T-helper 17 cell (primary cell): ENCODE measurements at regions not wholly inside any gene's neighbourhood (a gene's known extent, or its start where the extent isn't known, plus 50 kb on each side); places are given as distances from the start of the nearest gene placed in this dataset.
"Not testable (repeated sequence)": the region's sequence is repeated elsewhere in the genome, so short reads cannot be mapped to it uniquely, and the experiment has no call there.

Experiments used
- ATAC-seq: fragments of 150-1000 bp; cut with Tn5 transposase; 2 replicates; pipeline ENCODE4 v1.10.0; 2021; ENCODE audit warnings: mild to moderate bottlenecking, moderate library complexity
- DNase-seq, 3 donors: peaks; one replicate each; pipeline versions ENCODE4 v3.0.0 to v3.0.0-alpha.2; 2020 to 2021
- H3K9me3 ChIP-seq: one replicate; pipeline ENCODE4 v1.7.0; 2013; ENCODE audit warnings: low read length, mild to moderate bottlenecking; ENCODE audit not compliant: control insufficient read depth, poor library complexity, severe bottlenecking
- H3K27ac Mint-ChIP-seq: one replicate; pipeline ENCODE4 v1.8.0; 2022; ENCODE audit warnings: mild to moderate bottlenecking, moderate library complexity, mixed read lengths
- H3K27me3 Mint-ChIP-seq: one replicate; pipeline ENCODE4 v1.8.0; 2022; ENCODE audit warnings: mixed read lengths
- H3K36me3 Mint-ChIP-seq: one replicate; pipeline ENCODE4 v1.8.0; 2022; ENCODE audit warnings: low read depth, mixed read lengths
- H3K4me1 Mint-ChIP-seq: one replicate; pipeline ENCODE4 v1.8.0; 2022; ENCODE audit warnings: mild to moderate bottlenecking, mixed read lengths
- H3K4me3 Mint-ChIP-seq: one replicate; pipeline ENCODE4 v1.8.0; 2022; ENCODE audit warnings: mild to moderate bottlenecking, moderate library complexity, mixed read lengths

DNA sequence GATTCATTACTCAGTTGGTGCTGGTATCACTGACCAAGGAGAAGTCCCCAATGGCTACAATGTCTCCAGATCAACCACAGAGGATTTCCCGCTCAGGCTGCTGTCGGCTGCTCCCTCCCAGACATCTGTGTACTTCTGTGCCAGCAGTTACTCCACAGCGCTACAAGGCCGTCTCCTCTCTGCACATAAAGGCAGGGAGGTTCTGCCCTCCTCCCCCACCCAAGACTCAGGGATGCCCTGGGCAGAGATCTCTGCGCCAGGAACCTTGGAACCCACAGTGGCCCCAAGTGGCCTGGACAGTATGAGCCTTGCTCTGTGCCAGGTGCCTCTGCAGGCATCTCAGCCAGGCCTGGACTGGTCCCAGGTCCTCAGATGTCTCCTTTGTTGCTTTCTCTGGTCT lies 193.4 kb upstream of the PRSS58 start:
- peaks cover 5% of the 10 kb centered on the region for H3K36me3 Mint-ChIP-seq
- peaks cover 20% of the 10 kb centered on the region for H3K4me1 Mint-ChIP-seq
- no peaks in the 10 kb centered on the region for H3K9me3 ChIP-seq
- H3K27ac Mint-ChIP-seq, result no peak overlapping the region
- no peak for DNase-seq
- H3K27me3 Mint-ChIP-seq, result peaks cover 4% of the 10 kb centered on the region
- no peak overlapping the region for H3K4me3 Mint-ChIP-seq
- ATAC-seq, result no peak

DNA sequence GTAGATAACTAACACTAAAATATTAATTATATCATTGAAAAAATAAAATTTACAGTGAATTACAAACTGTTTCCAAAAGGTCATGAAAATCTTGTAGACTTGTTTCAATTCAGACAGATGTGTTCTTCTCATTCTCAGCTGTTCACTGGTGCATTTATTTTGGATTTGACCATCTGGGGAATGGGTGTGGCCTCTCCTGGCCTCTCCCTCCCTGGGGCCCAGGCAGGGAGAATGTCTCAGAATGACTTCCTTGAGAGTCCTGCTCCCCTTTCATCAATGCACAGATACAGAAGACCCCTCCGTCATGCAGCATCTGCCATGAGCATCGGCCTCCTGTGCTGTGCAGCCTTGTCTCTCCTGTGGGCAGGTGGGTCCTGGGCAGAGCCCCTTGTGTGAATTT lies 192.8 kb upstream of the PRSS58 start:
- no peak overlapping the region for H3K4me3 Mint-ChIP-seq
- H3K36me3 Mint-ChIP-seq, result peaks cover 5% of the 10 kb centered on the region
- ATAC-seq (no peak), DNase-seq (no peak)
- H3K27ac Mint-ChIP-seq, result peak overlapping the region; percentile 61
- H3K27me3 Mint-ChIP-seq, result peaks cover 4% of the 10 kb centered on the region
- H3K4me1 Mint-ChIP-seq, result peaks cover 20% of the 10 kb centered on the region
- no peaks in the 10 kb centered on the region for H3K9me3 ChIP-seq

- Mint-ChIP-seq H3K36me3 (peaks cover 5% of the 10 kb centered on the region), H3K27me3 (peaks cover 4% of the 10 kb centered on the region), H3K27ac (peak overlapping the region; percentile 61), H3K4me3 (peak overlapping the region; percentile 25), H3K4me1 (peaks cover 20% of the 10 kb centered on the region)
- ATAC-seq, result no peak
- no peak for DNase-seq
- H3K9me3 ChIP-seq, result no peaks in the 10 kb centered on the region
Measured at GRCh38 chr7:142450206-142450605, 192.3 kb upstream of the PRSS58 start.

DNA sequence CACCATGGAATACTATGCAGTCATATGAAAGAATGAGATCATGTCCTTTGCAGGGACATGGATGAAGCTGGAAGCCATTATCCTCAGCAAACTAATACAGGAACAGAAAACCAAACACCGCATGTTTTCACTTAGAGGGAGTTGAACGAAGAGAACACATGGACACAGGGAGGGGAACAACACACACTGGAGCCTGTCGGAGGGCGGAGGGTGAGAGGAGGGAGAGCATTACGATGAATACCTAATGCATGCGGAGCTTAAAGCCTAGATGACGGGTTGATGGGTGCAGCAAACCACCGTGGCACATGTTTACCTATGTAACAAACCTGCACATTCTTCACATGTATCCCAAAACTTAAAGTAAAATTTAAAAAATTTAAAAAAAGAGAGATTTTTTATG lies 191.0 kb upstream of the PRSS58 start:
- not testable (repeated sequence) for DNase-seq, H3K9me3 ChIP-seq, ATAC-seq, H3K36me3 Mint-ChIP-seq, H3K27me3 Mint-ChIP-seq
- Mint-ChIP-seq H3K4me3 (peak overlapping the region; percentile 75), H3K27ac (peak overlapping the region; percentile 72), H3K4me1 (peaks cover 19% of the 10 kb centered on the region)

DNA sequence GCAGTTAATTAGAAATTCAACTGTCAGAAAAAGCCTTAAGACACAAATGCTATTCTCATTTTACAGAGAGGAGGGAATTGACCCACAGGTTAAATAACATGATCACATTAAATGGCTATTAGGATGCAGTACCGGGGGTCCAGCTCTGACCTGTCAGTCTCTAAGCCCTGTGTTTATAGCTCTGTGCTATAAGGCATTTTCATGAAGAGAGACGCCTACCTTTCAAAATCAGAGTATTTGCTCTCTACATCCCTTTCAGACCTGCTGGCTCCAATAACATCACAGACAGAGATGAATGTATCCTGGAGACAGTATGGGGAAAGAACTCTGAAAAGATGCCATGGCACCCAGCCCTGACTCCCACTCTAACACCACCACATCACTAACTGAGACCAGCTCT lies 189.9 kb upstream of the PRSS58 start:
- peak overlapping the region; percentile 72 for H3K27ac Mint-ChIP-seq
- no peaks in the 10 kb centered on the region for H3K9me3 ChIP-seq
- H3K4me1 Mint-ChIP-seq, result peaks cover 19% of the 10 kb centered on the region
- ATAC-seq, result no peak
- no peak for DNase-seq
- H3K27me3 Mint-ChIP-seq, result peaks cover 4% of the 10 kb centered on the region
- no peak overlapping the region for H3K4me3 Mint-ChIP-seq
- peaks cover 3% of the 10 kb centered on the region for H3K36me3 Mint-ChIP-seq

GRCh38 chr7:142445019-142445686 lies 187.3 kb upstream of the PRSS58 start:
- H3K4me1 Mint-ChIP-seq, result peaks cover 32% of the 10 kb centered on the region
- H3K36me3 Mint-ChIP-seq, result no peaks in the 10 kb centered on the region
- DNase-seq (peak in 2 of 3 donors; percentile 18 to 27), ATAC-seq (peak; percentile 61)
- peak overlapping the region; percentile 74 for H3K4me3 Mint-ChIP-seq
- no peaks in the 10 kb centered on the region for H3K9me3 ChIP-seq
- peak overlapping the region; percentile 37 for H3K27ac Mint-ChIP-seq
- peaks cover 4% of the 10 kb centered on the region for H3K27me3 Mint-ChIP-seq

DNA sequence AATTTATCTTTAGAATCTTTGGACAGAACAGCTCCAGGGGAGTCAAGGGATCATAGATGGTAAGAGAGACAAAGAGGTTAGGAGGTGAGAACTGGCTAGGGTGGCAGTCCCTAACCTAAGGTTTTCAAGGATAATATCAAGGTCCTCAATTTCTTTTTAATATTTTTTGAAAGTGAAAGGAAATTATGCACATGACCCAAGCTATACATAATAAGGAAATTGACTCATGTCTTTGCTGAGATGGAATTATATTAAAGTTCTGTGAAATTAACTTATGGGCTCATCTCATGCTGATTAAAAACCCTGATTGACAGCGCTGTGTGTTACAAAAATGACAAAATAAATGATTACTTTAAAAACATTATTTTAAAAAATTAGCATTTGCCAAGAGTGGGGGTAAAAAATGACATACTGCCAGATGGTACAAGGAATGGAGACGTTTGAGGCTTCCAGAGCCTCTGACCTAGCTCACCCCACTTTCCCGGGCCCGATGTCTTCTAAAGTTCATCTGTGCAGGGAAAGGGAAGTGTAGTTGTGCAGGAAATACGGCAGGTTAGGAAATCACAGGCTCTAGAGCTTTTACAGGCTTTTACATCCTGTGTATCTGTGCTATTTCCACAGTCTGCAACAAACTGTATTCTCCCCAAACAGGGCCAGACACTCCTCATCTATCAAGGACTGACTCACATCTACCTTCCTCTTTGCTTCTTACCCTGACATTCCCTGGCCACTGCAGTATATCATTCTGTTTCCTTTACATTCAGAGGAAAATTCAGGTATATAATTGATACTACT lies 185.6 kb upstream of the PRSS58 start:
- Mint-ChIP-seq H3K4me1 (peaks cover 43% of the 10 kb centered on the region), H3K4me3 (peak overlapping the region; percentile 80), H3K27ac (peak overlapping the region; percentile 24), H3K36me3 (no peaks in the 10 kb centered on the region), H3K27me3 (peaks cover under 1% of the 10 kb centered on the region)
- ATAC-seq (no peak), DNase-seq (no peak)
- H3K9me3 ChIP-seq, result no peaks in the 10 kb centered on the region

DNA sequence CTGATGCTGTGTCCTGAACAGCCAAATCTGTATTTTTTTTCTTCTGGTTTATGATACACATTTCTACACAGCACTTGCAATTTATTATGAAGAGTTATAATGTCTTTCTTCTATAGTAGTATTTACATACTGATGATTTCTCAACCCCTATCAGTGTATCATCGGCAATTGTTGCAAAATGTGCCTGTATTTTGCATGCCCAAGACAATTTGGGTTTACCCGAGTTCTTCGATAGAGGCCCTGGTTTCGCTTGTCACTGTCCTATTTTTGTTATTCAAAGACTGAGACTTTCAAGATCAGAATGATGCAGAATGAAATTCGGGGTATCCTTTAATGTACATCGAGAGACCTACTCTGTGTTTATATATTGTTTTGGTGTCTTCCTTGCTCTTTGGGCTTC lies 184.5 kb upstream of the PRSS58 start:
- Mint-ChIP-seq H3K4me3 (peak overlapping the region; percentile 80), H3K27me3 (no peaks in the 10 kb centered on the region), H3K4me1 (peaks cover 45% of the 10 kb centered on the region), H3K27ac (peak overlapping the region; percentile 24), H3K36me3 (no peaks in the 10 kb centered on the region)
- H3K9me3 ChIP-seq, result no peaks in the 10 kb centered on the region
- no peak for ATAC-seq
- DNase-seq, result no peak

- H3K27ac Mint-ChIP-seq, result peak overlapping the region; percentile 57
- no peaks in the 10 kb centered on the region for H3K36me3 Mint-ChIP-seq
- ATAC-seq (peak; percentile 76), DNase-seq (no peak)
- peaks cover 45% of the 10 kb centered on the region for H3K4me1 Mint-ChIP-seq
- no peaks in the 10 kb centered on the region for H3K27me3 Mint-ChIP-seq
- H3K9me3 ChIP-seq, result no peaks in the 10 kb centered on the region
- peak overlapping the region; percentile 70 for H3K4me3 Mint-ChIP-seq
Measured at GRCh38 chr7:142440906-142441411, 183.1 kb upstream of the PRSS58 start.

DNA sequence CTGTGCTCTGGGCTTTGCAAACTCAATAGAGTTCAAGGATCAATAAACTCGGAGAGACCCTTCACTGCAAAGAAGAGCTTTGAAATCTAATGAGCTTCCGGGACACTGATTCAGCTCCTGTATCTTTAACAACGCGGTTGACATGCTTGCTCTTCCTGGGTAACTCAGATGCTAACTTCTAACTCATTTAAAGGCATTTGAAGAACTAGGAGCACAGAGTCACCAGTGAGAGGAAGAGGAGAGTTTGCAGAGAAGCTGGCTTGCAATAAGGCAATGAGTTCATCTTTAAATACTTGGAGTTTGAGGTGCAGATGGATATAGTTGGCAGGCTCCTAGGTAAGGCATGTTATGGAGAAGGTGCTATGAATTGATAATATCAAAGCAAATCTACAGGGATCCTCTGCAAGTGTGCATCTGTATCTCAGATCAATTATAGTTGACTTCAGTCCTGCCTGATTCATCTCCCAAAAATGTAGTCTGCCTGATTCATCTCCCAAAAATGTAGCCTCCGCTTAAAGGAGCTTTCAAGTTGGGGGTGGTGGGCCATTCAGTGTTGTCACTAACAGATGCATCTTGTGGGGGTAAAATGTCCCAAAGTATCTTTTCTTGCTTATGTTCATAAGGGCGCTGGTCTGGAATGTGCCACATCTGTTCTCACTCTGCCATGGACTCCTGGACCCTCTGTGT lies 182.5 kb upstream of the PRSS58 start:
- H3K27me3 Mint-ChIP-seq, result no peaks in the 10 kb centered on the region
- peaks cover 47% of the 10 kb centered on the region for H3K4me1 Mint-ChIP-seq
- ATAC-seq, result no peak
- no peaks in the 10 kb centered on the region for H3K36me3 Mint-ChIP-seq
- H3K9me3 ChIP-seq, result no peaks in the 10 kb centered on the region
- peak overlapping the region; percentile 57 for H3K27ac Mint-ChIP-seq
- H3K4me3 Mint-ChIP-seq, result peak overlapping the region; percentile 71
- no peak for DNase-seq

GRCh38 chr7:142439739-142440138 lies 181.9 kb upstream of the PRSS58 start:
- no peaks in the 10 kb centered on the region for H3K27me3 Mint-ChIP-seq
- no peak for DNase-seq
- H3K27ac Mint-ChIP-seq, result no peak overlapping the region
- H3K9me3 ChIP-seq, result no peaks in the 10 kb centered on the region
- H3K4me1 Mint-ChIP-seq, result peaks cover 46% of the 10 kb centered on the region
- ATAC-seq, result no peak
- no peaks in the 10 kb centered on the region for H3K36me3 Mint-ChIP-seq
- peak overlapping the region; percentile 25 for H3K4me3 Mint-ChIP-seq

- H3K9me3 ChIP-seq, result no peaks in the 10 kb centered on the region
- DNase-seq, result no peak
- Mint-ChIP-seq H3K4me1 (peaks cover 51% of the 10 kb centered on the region), H3K4me3 (no peak overlapping the region), H3K27me3 (no peaks in the 10 kb centered on the region), H3K36me3 (no peaks in the 10 kb centered on the region), H3K27ac (peak overlapping the region; percentile 49)
- no peak for ATAC-seq
Measured at GRCh38 chr7:142438923-142439515, 181.2 kb upstream of the PRSS58 start.
